K562 (cell line): ENCODE measurements at regions not wholly inside any gene's neighbourhood (a gene's known extent, or its start where the extent isn't known, plus 50 kb on each side); places are given as distances from the start of the nearest gene placed in this dataset.
"Not testable (repeated sequence)": the region's sequence is repeated elsewhere in the genome, so short reads cannot be mapped to it uniquely, and the experiment has no call there.

ENCODE experiments used
- ATAC-seq: fragments of 200-7000 bp; cut with Tn5 transposase; 3 replicates; pipeline ENCODE4 v1.9.1; 2020; ENCODE audit warnings: moderate library complexity
- BruUV-seq: library from RNA; stranded (reverse); fragments of 400-500 nt; replicated peaks from 2 replicates; lab custom pipeline; 2021; lab: Mats Ljungman, UMichigan
- CTCF ChIA-PET: fragments of 300-600 bp; formaldehyde crosslinking; extraction: SDS; loops from one replicate; lab custom pipeline; 2021; ENCODE audit warnings: low intra/inter-chr PET ratio; lab: Yijun Ruan, JAX
- POLR2A ChIA-PET: fragments of 300-600, 350-650 bp; sonication (Branson Sonifier 250); formaldehyde crosslinking; extraction: SDS; loops from one replicate; lab custom pipeline; 2021; ENCODE audit warnings: antibody characterized with exemption, inconsistent platforms; lab: Yijun Ruan, JAX
- DNase-seq, 4 experiments: peaks; one replicate each; pipeline versions ENCODE4 v3.0.0 to v3.0.0-alpha.2; 2011 to 2018; ENCODE audit warnings: low spot score in 3 of 4, mixed read lengths in 3 of 4; ENCODE audit errors: extremely low read depth in 1 of 4
- FAIRE-seq: peaks from 2 replicates; lab custom pipeline; 2011; peaks lifted over from hg19 to GRCh38; lab: Jason Lieb, UNC
- H2AFZ ChIP-seq: 2 replicates; pipeline ENCODE4 v1.6.0; 2011; ENCODE audit warnings: low read depth, low read length, control low read depth, inconsistent platforms
- H3K27ac ChIP-seq: fragments of 200-600 bp; 3 replicates; pipeline ENCODE4 v1.8.0; 2011; ENCODE audit warnings: low read depth, mild to moderate bottlenecking, control low read depth, inconsistent platforms, low read length, moderate library complexity, mixed read lengths; ENCODE audit errors: extremely low read depth
- H3K27me3 ChIP-seq, 2 experiments: fragments of 300-600 bp in 1 of 2; 2 replicates in 1 of 2; 3 replicates in 1 of 2; pipeline versions ENCODE4 v1.6.0 to v1.8.0; 2011; ENCODE audit warnings: inconsistent platforms in 2 of 2, low read length in 2 of 2, mild to moderate bottlenecking in 1 of 2, mixed read lengths in 1 of 2, moderate library complexity in 1 of 2; ENCODE audit not compliant: control insufficient read depth in 2 of 2, insufficient read depth in 2 of 2
- H3K36me3 ChIP-seq: fragments of 300-600 bp; 3 replicates; pipeline ENCODE4 v1.8.0; 2011; ENCODE audit warnings: mild to moderate bottlenecking, low read length, inconsistent platforms; ENCODE audit not compliant: control insufficient read depth, insufficient read depth
- H3K4me1 ChIP-seq, 2 experiments: fragments of 200-600 bp in 1 of 2; replicated peaks in 1 of 2; 2 replicates in 1 of 2; 3 replicates in 1 of 2; pipeline versions ENCODE4 v1.5.1 to v1.8.0; 2011; ENCODE audit warnings: inconsistent platforms in 2 of 2, low read length in 2 of 2, mild to moderate bottlenecking in 1 of 2, mixed read lengths in 1 of 2, moderate library complexity in 1 of 2; ENCODE audit not compliant: control insufficient read depth in 2 of 2, insufficient read depth in 2 of 2
- H3K4me2 ChIP-seq: 2 replicates; pipeline ENCODE4 v1.6.1; 2011; ENCODE audit warnings: low read length, control low read depth, inconsistent platforms, mixed read lengths; ENCODE audit not compliant: insufficient read depth
- H3K4me3 ChIP-seq: fragments of 200-600 bp; sonication (generic), shearing (Covaris generic); 2 replicates; pipeline ENCODE4 v1.5.1; 2016; ENCODE audit warnings: control low read depth, inconsistent platforms
- H3K79me2 ChIP-seq: fragments of 200-600 bp; 3 replicates; pipeline ENCODE4 v1.8.0; 2011; ENCODE audit warnings: low read length, inconsistent platforms; ENCODE audit not compliant: control insufficient read depth, insufficient read depth
- H3K9ac ChIP-seq, 2 experiments: 2 replicates each; pipeline versions ENCODE4 v1.6.0 to v1.6.1; 2011; ENCODE audit warnings: low read depth in 2 of 2, low read length in 2 of 2, control low read depth in 1 of 2, inconsistent platforms in 1 of 2, mild to moderate bottlenecking in 1 of 2, mixed read lengths in 1 of 2; ENCODE audit not compliant: insufficient read depth in 1 of 2
- H3K9me1 ChIP-seq: one replicate; pipeline ENCODE4 v1.6.0; 2011; ENCODE audit warnings: inconsistent platforms, mild to moderate bottlenecking, low read length, moderate library complexity; ENCODE audit not compliant: control insufficient read depth, insufficient read depth
- H3K9me3 ChIP-seq: replicated peaks from 2 replicates; pipeline ENCODE4 v1.5.1; 2011; ENCODE audit warnings: low read depth, low read length, inconsistent platforms; ENCODE audit not compliant: control insufficient read depth, insufficient read depth
- H4K20me1 ChIP-seq: replicated peaks from 2 replicates; pipeline ENCODE4 v1.6.1; 2011; ENCODE audit warnings: low read length, inconsistent platforms, mixed read lengths; ENCODE audit not compliant: control insufficient read depth, insufficient read depth
- WGBS: fragments of 100-300 bp; shearing (Covaris generic); methylation state at CpG from one replicate; pipeline ENCODE4 v1.1.6; 2016; ENCODE audit warnings: low coverage, mixed read lengths; ENCODE audit not compliant: insufficient coverage; ENCODE audit errors: missing lambda C conversion rate; 5-methylcytosine and 5-hydroxymethylcytosine counted together
- in situ Hi-C: fragments of 300-500 bp; cut with MboI; formaldehyde crosslinking; loops from 4 replicates; pipeline ENCODE4 v1.15.0; 2018; ENCODE audit warnings: inconsistent platforms, mixed read lengths
- intact Hi-C: fragments of 100-400 bp; cut with micrococcal nuclease; formaldehyde crosslinking; loops from 2 replicates; pipeline ENCODE4 v1.14.2; 2022

DNA sequence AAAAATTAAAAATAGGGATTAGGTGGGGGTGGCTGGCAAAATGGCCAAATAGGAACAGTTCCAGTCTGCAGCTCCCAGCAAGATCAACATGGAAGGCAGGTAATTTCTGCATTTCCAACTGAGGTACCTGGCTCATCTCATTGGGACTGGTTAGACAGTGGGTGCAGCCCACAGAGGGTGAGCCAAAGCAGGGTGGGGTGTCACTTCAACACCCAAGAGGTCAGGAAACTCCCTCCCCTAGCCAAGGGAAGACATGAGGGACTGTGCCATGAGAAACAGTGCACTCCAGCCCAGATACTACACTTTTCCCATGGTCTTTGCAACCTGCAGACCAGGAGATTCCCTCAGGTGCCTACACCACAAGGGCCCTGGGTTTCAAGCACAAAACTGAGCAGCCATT, 109.3 kb upstream of the CAB39 start:
- CTCF ChIA-PET, POLR2A ChIA-PET, H2AFZ ChIP-seq, H3K4me3 ChIP-seq, H3K27me3 ChIP-seq, H4K20me1 ChIP-seq, FAIRE-seq, H3K4me1 ChIP-seq, in situ Hi-C loops, H3K9ac ChIP-seq, H3K9me3 ChIP-seq, ATAC-seq, H3K4me2 ChIP-seq, H3K27ac ChIP-seq, BruUV-seq, DNase-seq, H3K36me3 ChIP-seq, H3K9me1 ChIP-seq, H3K79me2 ChIP-seq: not testable (repeated sequence)
- intact Hi-C loops, result loop anchor here (5.0 kb wide), 1 partner anchor 591 kb away; no protein-coding TSS in a partner anchor

DNA sequence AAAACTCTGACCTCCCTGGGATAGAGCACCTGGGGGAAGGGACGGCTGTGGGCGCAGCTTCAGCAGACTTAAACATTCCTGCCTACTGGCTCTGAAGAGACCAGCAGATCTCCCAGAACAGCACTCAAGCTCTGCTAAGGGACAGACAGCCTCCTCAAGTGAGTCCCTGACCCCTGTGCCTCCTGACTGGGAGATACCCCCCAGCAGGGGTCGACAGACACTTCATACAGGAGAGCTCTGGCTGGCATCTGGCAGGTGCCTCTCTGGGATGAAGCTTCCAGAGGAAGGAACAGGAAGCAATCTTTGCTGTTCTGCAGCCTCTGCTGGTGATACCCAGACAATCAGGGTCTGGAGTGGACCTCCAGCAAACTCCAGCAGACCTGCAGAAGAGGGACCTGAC, 108.5 kb upstream of the CAB39 start:
- H2AFZ ChIP-seq, H4K20me1 ChIP-seq, BruUV-seq, DNase-seq, H3K4me1 ChIP-seq, H3K27me3 ChIP-seq, H3K9me3 ChIP-seq, FAIRE-seq, H3K9ac ChIP-seq, H3K27ac ChIP-seq, H3K9me1 ChIP-seq, CTCF ChIA-PET, H3K4me3 ChIP-seq, POLR2A ChIA-PET, H3K36me3 ChIP-seq, H3K79me2 ChIP-seq, in situ Hi-C loops, ATAC-seq, H3K4me2 ChIP-seq: not testable (repeated sequence)
- intact Hi-C loops, result loop anchor here (5.0 kb wide), 1 partner anchor 592 kb away; no protein-coding TSS in a partner anchor
- WGBS, result no CpG with 5 or more reads among the region's 3 CpGs
